GM21526 (cell line): ENCODE measurements at regions not wholly inside any gene's neighbourhood (a gene's known extent, or its start where the extent isn't known, plus 50 kb on each side); places are given as distances from the start of the nearest gene placed in this dataset.

Experiments used
- ATAC-seq: cut with Tn5 transposase; IDR thresholded peaks from one replicate; pipeline ENCODE4 v1.9.1; 2021; ENCODE audit warnings: moderate library complexity; ENCODE audit not compliant: unreplicated experiment, low FRiP score

DNA sequence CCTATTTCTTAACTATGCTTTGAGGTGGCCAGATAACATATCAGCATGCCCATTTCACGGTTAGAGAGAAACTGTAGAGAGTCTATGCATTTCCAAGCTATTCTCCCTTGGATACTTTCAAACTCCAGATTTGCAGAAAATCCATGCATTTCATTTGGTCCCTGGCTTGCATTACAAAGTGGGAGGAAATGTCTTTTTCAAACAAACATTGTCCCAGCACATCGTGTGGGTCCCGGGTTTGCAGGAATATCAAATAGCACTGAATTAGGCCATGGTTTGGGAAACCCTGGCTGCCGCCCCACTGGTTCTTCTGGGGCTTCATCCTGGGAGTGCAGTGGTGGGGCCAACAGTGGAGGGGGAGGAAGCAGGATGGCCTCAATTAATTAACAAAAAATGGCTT lies 171.9 kb downstream of the IRX5 start:
- no peak for ATAC-seq

- no peak for ATAC-seq
These were observed 177.2 kb downstream of the IRX5 start for GRCh38 chr16:55107851-55108250.

DNA sequence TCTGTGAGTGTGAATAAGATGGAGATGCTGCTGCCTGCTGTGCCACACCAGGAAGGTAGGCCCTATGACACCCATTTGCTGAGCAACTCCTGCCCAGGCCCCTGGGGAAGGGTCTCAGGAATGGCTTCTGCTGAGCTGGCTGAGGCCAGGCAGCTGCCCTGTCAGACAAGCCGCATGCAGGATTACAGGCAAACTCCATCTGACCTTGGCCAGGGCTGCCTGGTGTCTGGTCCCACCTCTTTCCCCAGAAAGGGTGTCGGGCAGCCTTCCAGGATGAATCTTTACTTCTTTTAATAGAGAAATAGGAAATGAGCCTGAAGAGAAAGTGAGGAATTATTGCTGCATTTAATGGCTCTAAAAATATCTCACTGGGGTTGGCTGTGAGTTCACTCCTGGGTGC lies 182.5 kb downstream of the IRX5 start:
- no peak for ATAC-seq

GRCh38 chr16:55115506-55115905 lies 184.8 kb downstream of the IRX5 start:
- ATAC-seq = no peak

DNA sequence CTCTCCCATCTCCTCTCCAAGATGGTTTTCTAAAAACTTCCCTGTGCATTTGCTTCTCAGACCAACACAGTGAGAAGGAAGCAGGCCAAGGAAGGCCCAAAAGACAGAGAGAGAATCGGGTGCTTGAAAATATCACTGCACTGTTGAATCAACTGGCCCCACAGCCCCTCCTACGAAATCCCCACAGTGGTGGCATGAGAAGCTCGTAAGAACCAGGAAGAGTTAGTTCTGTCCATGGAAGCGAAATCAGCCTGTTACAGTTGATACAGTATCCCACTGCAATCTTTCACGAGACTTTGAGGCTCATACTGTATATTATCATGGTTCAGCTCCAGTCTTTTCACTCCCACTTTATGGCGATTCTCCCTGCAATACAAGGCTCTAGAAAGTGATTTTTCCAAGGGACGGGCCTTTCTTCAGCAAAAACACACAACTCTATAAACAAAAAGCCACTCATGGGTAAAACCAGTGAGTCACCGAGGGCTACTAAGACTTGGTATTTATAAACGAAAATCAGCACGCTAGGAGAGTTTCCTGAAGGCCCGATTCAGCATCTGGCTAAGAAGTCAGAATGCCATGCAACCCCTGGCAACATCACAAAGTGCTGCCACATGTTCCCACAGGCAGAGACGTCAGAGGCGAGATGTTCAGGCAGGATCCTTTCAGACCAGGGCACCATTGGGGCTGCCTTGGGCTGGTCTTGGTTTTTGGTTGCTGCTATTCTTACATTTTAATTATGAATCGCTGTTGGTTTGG lies 185.7 kb downstream of the IRX5 start:
- ATAC-seq = no peak

DNA sequence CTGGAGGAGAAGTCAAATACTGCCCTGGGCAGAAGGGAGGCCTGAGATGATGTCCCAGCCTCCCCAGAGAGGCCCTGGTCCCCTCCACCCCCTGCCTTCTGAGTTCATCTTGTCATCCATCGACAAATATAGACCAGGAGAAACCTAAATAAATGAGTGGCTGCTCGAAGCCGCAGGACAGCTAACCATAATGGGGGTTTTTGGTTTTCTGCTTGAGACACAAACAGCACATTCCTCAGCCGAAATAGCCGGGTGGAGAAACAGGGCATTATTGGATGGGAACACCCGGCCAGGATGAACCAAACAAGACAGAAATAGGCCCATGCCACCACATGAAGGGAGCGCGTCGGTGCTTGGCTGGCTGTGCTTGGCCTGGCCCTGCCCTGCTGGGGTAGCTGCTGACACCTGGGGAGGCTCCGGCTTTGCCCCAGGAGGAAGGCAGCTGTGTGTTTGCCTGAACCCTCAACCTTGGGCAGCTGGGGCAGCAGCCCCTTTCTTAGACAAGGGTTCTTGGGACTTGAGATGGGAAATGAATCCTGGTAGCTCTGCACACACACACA lies 188.1 kb downstream of the IRX5 start:
- ATAC-seq = no peak

DNA sequence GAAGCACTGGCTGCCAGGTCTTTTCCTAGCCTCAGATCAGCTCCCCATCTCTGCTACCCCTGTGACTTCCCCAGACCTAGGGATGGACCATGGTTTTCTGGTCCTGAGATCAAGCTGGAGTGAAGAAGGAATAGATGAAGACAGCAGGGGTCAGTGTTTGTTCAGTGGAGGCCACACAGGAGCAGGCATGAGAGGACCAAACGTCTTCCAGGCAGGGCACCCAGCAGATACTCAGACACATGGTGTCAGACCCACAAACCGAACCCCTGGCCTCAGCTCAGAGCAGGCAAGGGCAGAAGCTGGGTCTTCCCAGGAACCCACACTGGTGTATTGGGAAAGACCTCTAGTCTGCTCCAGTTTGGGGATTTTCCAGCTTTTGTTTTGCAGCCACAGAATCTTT lies 189.7 kb downstream of the IRX5 start:
- no peak for ATAC-seq

GRCh38 chr16:55120826-55121225 lies 190.2 kb downstream of the IRX5 start:
- no peak for ATAC-seq

DNA sequence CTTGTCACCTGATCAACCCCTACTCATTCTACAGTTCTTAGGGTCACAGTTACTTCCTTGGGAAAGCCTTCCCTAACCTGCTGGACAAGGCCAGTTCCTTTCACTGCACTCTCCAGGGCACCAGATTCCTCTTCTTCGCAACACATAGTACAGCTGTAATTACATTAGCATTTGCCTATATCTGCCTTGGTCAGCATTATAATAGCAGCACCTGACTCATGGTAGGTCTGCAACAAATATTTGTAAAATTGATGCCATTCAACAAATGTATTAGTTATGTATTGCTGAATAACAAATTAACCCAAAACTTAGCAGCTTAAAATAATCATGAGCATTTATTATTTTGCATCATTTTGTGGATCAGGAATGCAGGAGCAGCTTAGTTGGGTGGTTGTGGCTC lies 193.0 kb downstream of the IRX5 start:
- no peak for ATAC-seq

- no peak for ATAC-seq
These were observed 195.2 kb downstream of the IRX5 start for GRCh38 chr16:55125818-55126385.

DNA sequence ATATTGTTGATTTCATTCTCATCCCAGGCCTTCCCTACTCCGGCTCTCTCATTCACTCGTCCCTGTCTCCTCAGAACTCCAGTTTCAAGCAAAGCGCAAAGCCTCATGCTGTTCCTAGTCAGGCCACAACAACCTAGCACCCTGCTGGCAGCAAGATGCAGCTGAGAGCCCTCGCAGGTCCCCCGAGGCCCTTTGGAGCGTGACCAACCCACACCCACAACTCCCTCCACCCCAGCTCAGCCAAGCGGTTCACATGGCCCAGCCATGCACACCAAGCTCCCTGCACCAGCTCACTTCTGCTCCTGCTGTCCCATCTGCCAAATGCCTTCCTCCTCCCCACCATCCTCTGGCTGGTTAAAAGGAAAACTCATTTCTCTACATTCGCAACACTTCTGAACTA lies 195.8 kb downstream of the IRX5 start:
- ATAC-seq = no peak

DNA sequence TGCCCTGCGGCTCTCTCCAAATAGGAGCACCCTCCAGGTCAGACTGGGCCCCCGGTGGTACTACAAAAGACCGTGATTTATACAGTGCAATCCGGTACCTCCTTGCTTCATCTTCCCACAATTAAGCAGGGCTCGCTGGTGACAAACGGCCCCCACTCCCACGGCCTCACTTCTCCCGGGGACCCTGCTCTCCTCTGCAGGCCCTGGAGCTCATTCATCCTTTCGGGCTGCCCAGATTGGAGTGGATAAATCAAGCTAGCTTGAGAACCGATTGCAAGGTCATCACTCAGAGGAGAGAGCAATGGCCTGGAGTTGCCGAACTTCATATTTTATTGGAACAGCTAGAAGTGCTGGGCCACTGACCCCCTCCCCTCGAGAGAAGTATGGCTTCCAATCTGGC lies 193.5 kb upstream of the IRX6 start:
- no peak for ATAC-seq

GRCh38 chr16:55130911-55131310 lies 193.1 kb upstream of the IRX6 start:
- ATAC-seq = no peak

DNA sequence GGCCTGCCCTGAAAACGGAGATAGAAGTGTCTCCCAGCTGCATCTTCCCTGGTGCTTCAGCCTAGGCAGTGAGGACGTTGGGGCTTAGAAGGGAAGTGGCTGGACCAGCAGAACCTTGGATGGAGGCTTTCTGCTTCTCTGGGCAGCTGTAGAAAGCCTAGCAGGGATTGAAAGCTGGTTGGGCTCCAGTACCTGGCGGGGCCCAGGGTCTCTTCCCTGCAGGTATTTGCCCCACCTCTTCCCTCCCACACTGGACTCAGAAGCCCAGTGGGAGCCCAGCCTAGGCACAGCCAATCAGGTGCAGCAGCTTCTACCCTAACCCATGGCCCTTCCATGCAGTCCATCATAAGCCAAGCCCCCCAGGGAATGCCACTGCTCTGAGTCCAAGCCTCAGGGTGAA lies 190.3 kb upstream of the IRX6 start:
- no peak for ATAC-seq

DNA sequence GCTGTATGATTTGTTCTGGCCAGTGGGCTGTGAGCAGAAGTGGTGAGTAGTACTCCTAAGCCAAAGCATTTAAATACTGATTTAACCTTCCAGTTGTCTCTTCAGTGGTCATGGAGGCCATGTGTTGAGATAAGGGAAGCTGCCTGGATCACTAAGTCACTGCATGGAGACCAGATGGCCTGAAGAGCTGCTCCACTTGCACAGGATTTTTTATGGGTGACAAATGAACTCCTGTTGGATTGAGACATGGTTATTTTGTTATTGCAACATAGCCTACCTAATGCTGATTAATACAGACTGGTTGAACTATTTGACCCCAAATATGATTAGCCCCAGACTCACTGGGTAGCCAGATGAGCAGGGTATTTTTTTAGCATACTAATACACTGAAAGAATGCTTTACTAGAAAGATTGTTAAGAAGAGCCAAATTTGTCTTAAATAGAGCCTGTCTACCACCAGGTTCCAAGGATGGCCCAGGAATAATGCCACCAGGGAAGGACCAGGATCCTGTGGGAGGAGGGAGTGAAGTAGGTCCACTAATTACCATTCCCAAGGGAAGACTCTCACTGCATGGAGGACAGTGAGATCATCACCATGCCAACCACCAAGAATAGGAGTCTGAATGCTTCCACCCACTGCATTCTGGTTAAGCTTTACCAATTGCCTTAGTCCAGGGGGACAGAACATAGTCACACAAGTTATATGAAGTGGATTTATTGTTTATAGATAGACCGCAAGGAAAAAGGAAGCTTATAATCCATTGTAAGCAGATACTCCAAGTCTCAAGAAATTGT lies 187.4 kb upstream of the IRX6 start:
- no peak for ATAC-seq

DNA sequence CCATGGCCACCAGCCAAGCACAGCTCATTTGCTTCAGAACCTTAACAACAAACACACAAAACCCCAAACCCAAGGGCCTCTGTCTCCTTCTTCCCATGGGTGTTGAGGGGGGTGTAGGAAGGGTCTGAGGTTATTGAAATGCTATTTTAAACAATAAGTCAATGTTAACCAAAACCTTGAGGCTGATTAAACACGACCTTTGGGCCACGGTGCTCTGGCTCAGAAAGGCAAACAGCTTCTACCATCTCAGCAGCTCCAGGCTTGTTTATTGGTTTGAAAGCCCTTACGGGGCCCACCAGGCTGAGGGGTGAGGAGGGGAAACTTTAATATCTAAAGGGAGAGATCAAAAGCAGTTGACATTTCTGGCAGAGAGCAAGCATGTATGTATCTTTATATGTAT lies 185.7 kb upstream of the IRX6 start:
- ATAC-seq = no peak

DNA sequence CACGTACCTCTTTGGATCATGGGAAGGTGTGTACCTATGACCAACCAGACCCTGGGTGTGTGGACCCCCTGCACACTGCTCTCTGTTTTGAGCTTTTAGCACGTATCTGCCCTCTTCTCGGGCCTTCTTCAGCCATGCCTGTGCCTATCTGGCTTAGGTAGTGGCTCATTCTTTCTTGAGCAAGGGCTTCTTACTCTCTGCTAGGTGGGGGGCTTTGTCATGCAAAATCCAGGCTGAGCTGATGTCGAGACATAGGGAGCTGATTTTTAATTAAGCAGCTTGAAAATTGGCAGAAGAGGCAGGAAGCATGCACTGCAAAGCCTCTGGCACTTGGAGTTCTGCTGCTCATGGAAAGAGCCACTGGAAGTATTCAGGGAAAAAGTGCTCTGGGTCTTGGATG lies 181.6 kb upstream of the IRX6 start:
- ATAC-seq = no peak

DNA sequence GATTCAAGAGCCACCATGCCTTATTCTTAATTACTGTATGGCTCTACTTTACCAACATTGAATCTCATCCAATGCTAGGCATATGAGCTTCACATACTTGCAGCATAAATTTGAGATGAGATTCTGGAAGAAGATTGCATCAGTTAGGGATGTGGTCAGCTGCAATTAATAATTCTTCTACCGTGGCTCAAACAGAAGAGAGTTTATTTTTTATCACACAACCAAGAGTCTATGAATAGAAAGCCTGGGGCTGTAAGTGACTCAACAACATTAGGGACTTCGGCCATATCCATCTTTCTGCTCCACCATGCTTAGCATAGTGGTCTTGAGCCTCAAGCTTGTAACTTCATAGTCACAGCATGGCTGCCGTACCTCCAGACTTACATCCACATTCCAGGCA lies 179.4 kb upstream of the IRX6 start:
- no peak for ATAC-seq

- no peak for ATAC-seq
These were observed 178.0 kb upstream of the IRX6 start for GRCh38 chr16:55145771-55146603.

- ATAC-seq = no peak
These were observed 177.0 kb upstream of the IRX6 start for GRCh38 chr16:55146966-55147365.

DNA sequence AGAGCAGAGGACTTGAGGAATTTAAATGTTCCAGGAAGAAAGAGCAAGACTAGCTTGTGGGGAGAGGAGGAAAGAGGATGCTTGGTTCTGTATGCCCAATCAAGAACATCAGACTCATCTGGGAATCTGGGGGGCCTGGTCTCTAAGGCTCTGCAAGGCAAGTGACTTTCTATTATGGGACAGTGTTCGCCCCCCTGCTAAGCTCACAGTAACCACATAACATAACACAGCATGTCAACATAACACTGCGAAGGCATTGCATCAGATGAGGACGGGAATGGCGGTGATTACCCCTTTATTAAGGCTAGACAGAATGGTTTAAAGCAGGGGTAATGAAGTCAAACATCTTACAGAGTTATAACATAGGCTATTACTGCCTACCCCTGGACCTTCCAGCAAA lies 176.6 kb upstream of the IRX6 start:
- no peak for ATAC-seq
